Fibroblast of skin of abdomen (primary cell): ENCODE measurements at regions not wholly inside any gene's neighbourhood (a gene's known extent, or its start where the extent isn't known, plus 50 kb on each side); places are given as distances from the start of the nearest gene placed in this dataset.

Experiments used
- DNase-seq: peaks from one replicate; pipeline ENCODE4 v3.0.0-alpha.2; 2013

GRCh38 chr11:95432714-95433503 lies 201.9 kb upstream of the SESN3 start:
- DNase-seq: no peak

GRCh38 chr11:95429376-95429907 lies 198.4 kb upstream of the SESN3 start:
- DNase-seq: no peak

- DNase-seq: peak; percentile 12
Observed at GRCh38 chr11:95426823-95427462, 195.9 kb upstream of the SESN3 start.

GRCh38 chr11:95419915-95420314 lies 188.9 kb upstream of the SESN3 start:
- peak; percentile 82 for DNase-seq

GRCh38 chr11:95418916-95419315 lies 187.9 kb upstream of the SESN3 start:
- no peak for DNase-seq

- DNase-seq: no peak
Observed at GRCh38 chr11:95417832-95418231, 186.8 kb upstream of the SESN3 start.

- no peak for DNase-seq
Observed at GRCh38 chr11:95415837-95416304, 184.9 kb upstream of the SESN3 start.

- no peak for DNase-seq
Observed at GRCh38 chr11:95414217-95414616, 183.2 kb upstream of the SESN3 start.

- no peak for DNase-seq
Observed at GRCh38 chr11:95413761-95414160, 182.8 kb upstream of the SESN3 start.

GRCh38 chr11:95413021-95413420 lies 182.0 kb upstream of the SESN3 start:
- no peak for DNase-seq

- no peak for DNase-seq
Observed at GRCh38 chr11:95412074-95412473, 181.1 kb upstream of the SESN3 start.

- peak; percentile 32 for DNase-seq
Observed at GRCh38 chr11:95410707-95411106, 179.7 kb upstream of the SESN3 start.

GRCh38 chr11:95406271-95406670 lies 175.3 kb upstream of the SESN3 start:
- DNase-seq: no peak

GRCh38 chr11:95404370-95404769 lies 173.4 kb upstream of the SESN3 start:
- DNase-seq: no peak

GRCh38 chr11:95398437-95399112 lies 167.6 kb upstream of the SESN3 start:
- no peak for DNase-seq

GRCh38 chr11:95392644-95393043 lies 161.6 kb upstream of the SESN3 start:
- no peak for DNase-seq

- no peak for DNase-seq
Observed at GRCh38 chr11:95389427-95389826, 158.4 kb upstream of the SESN3 start.

- no peak for DNase-seq
Observed at GRCh38 chr11:95388086-95388485, 157.1 kb upstream of the SESN3 start.

GRCh38 chr11:95387325-95387724 lies 156.3 kb upstream of the SESN3 start:
- no peak for DNase-seq

- no peak for DNase-seq
Observed at GRCh38 chr11:95385577-95385976, 154.6 kb upstream of the SESN3 start.

GRCh38 chr11:95379479-95379878 lies 148.5 kb upstream of the SESN3 start:
- no peak for DNase-seq

GRCh38 chr11:95378789-95379188 lies 147.8 kb upstream of the SESN3 start:
- DNase-seq: no peak

GRCh38 chr11:95378111-95378510 lies 147.1 kb upstream of the SESN3 start:
- peak; percentile 64 for DNase-seq
